Uterus (tissue), 2 donors: ENCODE measurements at regions not wholly inside any gene's neighbourhood (a gene's known extent, or its start where the extent isn't known, plus 50 kb on each side); places are given as distances from the start of the nearest gene placed in this dataset.

Experiments
- POLR2A ChIP-seq, 2 donors: fragments of 450-650 bp; IDR thresholded peaks; one replicate each; pipeline ENCODE4 v1.6.1; 2016; ENCODE audit warnings: antibody characterized with exemption in 2 of 2, mild to moderate bottlenecking in 1 of 2, moderate library complexity in 1 of 2
- TF ChIP-seq, protein P1 (sequence below), 4 experiments: fragments of 200-600 bp in 2 of 4; fragments of 450-650 bp in 2 of 4; sonication (generic) in 2 of 4; IDR thresholded peaks; one replicate each; pipeline ENCODE4 v1.5.1; 2016 to 2019; ENCODE audit warnings: antibody characterized with exemption in 4 of 4, mild to moderate bottlenecking in 2 of 4, moderate library complexity in 1 of 4

GRCh38 chr1:218101409-218101808, 183.7 kb upstream of the RRP15 start:
- TF ChIP-seq, protein P1, sequence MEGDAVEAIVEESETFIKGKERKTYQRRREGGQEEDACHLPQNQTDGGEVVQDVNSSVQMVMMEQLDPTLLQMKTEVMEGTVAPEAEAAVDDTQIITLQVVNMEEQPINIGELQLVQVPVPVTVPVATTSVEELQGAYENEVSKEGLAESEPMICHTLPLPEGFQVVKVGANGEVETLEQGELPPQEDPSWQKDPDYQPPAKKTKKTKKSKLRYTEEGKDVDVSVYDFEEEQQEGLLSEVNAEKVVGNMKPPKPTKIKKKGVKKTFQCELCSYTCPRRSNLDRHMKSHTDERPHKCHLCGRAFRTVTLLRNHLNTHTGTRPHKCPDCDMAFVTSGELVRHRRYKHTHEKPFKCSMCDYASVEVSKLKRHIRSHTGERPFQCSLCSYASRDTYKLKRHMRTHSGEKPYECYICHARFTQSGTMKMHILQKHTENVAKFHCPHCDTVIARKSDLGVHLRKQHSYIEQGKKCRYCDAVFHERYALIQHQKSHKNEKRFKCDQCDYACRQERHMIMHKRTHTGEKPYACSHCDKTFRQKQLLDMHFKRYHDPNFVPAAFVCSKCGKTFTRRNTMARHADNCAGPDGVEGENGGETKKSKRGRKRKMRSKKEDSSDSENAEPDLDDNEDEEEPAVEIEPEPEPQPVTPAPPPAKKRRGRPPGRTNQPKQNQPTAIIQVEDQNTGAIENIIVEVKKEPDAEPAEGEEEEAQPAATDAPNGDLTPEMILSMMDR (IDR thresholded peaks at IDR 0.05): no peak
- TF ChIP-seq POLR2A (IDR thresholded peaks at IDR 0.05): no peak
